Upper lobe of left lung (tissue), 4 donors: ENCODE measurements at regions not wholly inside any gene's neighbourhood (a gene's known extent, or its start where the extent isn't known, plus 50 kb on each side); places are given as distances from the start of the nearest gene placed in this dataset.
"Not testable (repeated sequence)": the region's sequence is repeated elsewhere in the genome, so short reads cannot be mapped to it uniquely, and the experiment has no call there.

Experiments used
- EP300 ChIP-seq, 4 donors: sonication (generic); formaldehyde crosslinking; IDR thresholded peaks; one replicate each; pipeline ENCODE4 v1.5.1; 2017; ENCODE audit warnings: antibody characterized with exemption in 4 of 4, control low read depth in 2 of 4
- POLR2A ChIP-seq, 4 donors: fragments of 450-650 bp; IDR thresholded peaks; one replicate each; pipeline ENCODE4 v1.5.1; 2016 to 2017; ENCODE audit warnings: antibody characterized with exemption in 4 of 4, mild to moderate bottlenecking in 2 of 4
- POLR2AphosphoS5 ChIP-seq, 2 donors: sonication (generic); formaldehyde crosslinking; IDR thresholded peaks; one replicate each; pipeline ENCODE4 v1.5.1; 2017; ENCODE audit warnings: antibody characterized with exemption in 2 of 2
- TF ChIP-seq, protein P1 (sequence below), 6 experiments: fragments of 450-650 bp in 4 of 6; fragments of 200-600 bp in 2 of 6; sonication (generic) in 2 of 6; IDR thresholded peaks; one replicate each; pipeline ENCODE4 v1.5.1; 2016 to 2019; ENCODE audit warnings: antibody characterized with exemption in 6 of 6

GRCh38 chr7:81829511-81829910 is 59.7 kb upstream of the HGF start:
- not testable (repeated sequence) for TF ChIP-seq EP300, POLR2A, POLR2AphosphoS5 (IDR thresholded peaks at IDR 0.05)
- TF ChIP-seq, protein P1, sequence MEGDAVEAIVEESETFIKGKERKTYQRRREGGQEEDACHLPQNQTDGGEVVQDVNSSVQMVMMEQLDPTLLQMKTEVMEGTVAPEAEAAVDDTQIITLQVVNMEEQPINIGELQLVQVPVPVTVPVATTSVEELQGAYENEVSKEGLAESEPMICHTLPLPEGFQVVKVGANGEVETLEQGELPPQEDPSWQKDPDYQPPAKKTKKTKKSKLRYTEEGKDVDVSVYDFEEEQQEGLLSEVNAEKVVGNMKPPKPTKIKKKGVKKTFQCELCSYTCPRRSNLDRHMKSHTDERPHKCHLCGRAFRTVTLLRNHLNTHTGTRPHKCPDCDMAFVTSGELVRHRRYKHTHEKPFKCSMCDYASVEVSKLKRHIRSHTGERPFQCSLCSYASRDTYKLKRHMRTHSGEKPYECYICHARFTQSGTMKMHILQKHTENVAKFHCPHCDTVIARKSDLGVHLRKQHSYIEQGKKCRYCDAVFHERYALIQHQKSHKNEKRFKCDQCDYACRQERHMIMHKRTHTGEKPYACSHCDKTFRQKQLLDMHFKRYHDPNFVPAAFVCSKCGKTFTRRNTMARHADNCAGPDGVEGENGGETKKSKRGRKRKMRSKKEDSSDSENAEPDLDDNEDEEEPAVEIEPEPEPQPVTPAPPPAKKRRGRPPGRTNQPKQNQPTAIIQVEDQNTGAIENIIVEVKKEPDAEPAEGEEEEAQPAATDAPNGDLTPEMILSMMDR (IDR thresholded peaks at IDR 0.05) = not testable (repeated sequence)
